ENCODE measurements at regions not wholly inside any gene's neighbourhood (a gene's known extent, or its start where the extent isn't known, plus 50 kb on each side); places are given as distances from the start of the nearest gene placed in this dataset.
"Not testable (repeated sequence)": the region's sequence is repeated elsewhere in the genome, so short reads cannot be mapped to it uniquely, and the experiment has no call there.

GRCh38 chr17:13865650-13866049 lies 203.7 kb upstream of the COX10 start:
- DNase-seq (ENCODE audit: low read depth), result no peak

- no peak for DNase-seq (ENCODE audit: low read depth)
These were observed 199.9 kb upstream of the COX10 start for GRCh38 chr17:13869331-13869940.

- no peak for DNase-seq (ENCODE audit: low read depth)
These were observed 198.0 kb upstream of the COX10 start for GRCh38 chr17:13871261-13871660.

- no peak for DNase-seq (ENCODE audit: low read depth)
These were observed 195.2 kb upstream of the COX10 start for GRCh38 chr17:13874134-13874533.

GRCh38 chr17:13874817-13875216 lies 194.5 kb upstream of the COX10 start:
- DNase-seq (ENCODE audit: low read depth), result no peak

- no peak for DNase-seq (ENCODE audit: low read depth)
These were observed 189.3 kb upstream of the COX10 start for GRCh38 chr17:13879961-13880466.

- DNase-seq (ENCODE audit: low read depth), result no peak
These were observed 185.6 kb upstream of the COX10 start for GRCh38 chr17:13883659-13884058.

- no peak for DNase-seq (ENCODE audit: low read depth)
These were observed 185.0 kb upstream of the COX10 start for GRCh38 chr17:13884347-13884746.

GRCh38 chr17:13885550-13885949 lies 183.8 kb upstream of the COX10 start:
- DNase-seq (ENCODE audit: low read depth), result no peak

GRCh38 chr17:13885953-13886889 lies 183.1 kb upstream of the COX10 start:
- no peak for DNase-seq (ENCODE audit: low read depth)

GRCh38 chr17:13888056-13888609 lies 181.2 kb upstream of the COX10 start:
- no peak for DNase-seq (ENCODE audit: low read depth)

GRCh38 chr17:13908971-13909370 lies 160.3 kb upstream of the COX10 start:
- not testable (repeated sequence) for DNase-seq (ENCODE audit: low read depth)

GRCh38 chr17:13909901-13910519 lies 159.3 kb upstream of the COX10 start:
- DNase-seq (ENCODE audit: low read depth), result no peak

- DNase-seq (ENCODE audit: low read depth), result no peak
These were observed 151.7 kb upstream of the COX10 start for GRCh38 chr17:13917634-13918033.

- no peak for DNase-seq (ENCODE audit: low read depth)
These were observed 151.1 kb upstream of the COX10 start for GRCh38 chr17:13918247-13918646.

- no peak for DNase-seq (ENCODE audit: low read depth)
These were observed 149.5 kb upstream of the COX10 start for GRCh38 chr17:13919818-13920217.

GRCh38 chr17:13920413-13920812 lies 148.9 kb upstream of the COX10 start:
- no peak for DNase-seq (ENCODE audit: low read depth)

- no peak for DNase-seq (ENCODE audit: low read depth)
These were observed 147.2 kb upstream of the COX10 start for GRCh38 chr17:13921841-13922776.

GRCh38 chr17:13922885-13923284 lies 146.4 kb upstream of the COX10 start:
- no peak for DNase-seq (ENCODE audit: low read depth)

- DNase-seq (ENCODE audit: low read depth), result no peak
These were observed 143.7 kb upstream of the COX10 start for GRCh38 chr17:13925579-13925978.

- peak; percentile 9 for DNase-seq (ENCODE audit: low read depth)
These were observed 138.2 kb upstream of the COX10 start for GRCh38 chr17:13931111-13931526.
